ENCODE measurements at regions not wholly inside any gene's neighbourhood (a gene's known extent, or its start where the extent isn't known, plus 50 kb on each side); places are given as distances from the start of the nearest gene placed in this dataset.

DNA sequence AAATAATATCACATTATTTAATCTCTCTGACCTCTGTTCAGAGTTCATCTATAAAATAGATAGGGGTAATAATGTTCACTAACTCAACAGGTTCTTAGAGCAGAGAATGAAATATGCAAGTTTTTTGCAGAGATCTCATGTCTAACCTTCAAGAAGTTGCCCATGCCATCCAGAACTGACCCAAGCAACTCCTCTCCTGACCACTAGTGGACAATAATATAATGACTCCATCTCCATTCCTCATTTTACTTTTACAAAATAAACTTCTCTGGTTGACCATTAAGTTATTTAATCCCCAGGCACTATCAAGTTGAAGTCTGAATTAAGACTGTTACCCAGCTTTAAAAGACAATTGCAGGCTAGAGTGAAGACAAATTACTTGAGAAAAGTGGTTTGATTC lies 382.6 kb downstream of the KCNA4 start (continued):
- TF ChIP-seq, protein P1, sequence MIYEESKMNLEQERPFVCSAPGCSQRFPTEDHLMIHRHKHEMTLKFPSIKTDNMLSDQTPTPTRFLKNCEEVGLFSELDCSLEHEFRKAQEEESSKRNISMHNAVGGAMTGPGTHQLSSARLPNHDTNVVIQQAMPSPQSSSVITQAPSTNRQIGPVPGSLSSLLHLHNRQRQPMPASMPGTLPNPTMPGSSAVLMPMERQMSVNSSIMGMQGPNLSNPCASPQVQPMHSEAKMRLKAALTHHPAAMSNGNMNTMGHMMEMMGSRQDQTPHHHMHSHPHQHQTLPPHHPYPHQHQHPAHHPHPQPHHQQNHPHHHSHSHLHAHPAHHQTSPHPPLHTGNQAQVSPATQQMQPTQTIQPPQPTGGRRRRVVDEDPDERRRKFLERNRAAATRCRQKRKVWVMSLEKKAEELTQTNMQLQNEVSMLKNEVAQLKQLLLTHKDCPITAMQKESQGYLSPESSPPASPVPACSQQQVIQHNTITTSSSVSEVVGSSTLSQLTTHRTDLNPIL (CRISPR knock-in tag; IDR thresholded peaks at IDR 0.05; ENCODE audit: low read depth): no peak
- TF ChIP-seq ISL1 (CRISPR knock-in tag; IDR thresholded peaks at IDR 0.05): no peak
- no peak for TF ChIP-seq ESRRG (CRISPR knock-in tag; IDR thresholded peaks at IDR 0.05)
- TF ChIP-seq, protein P2, sequence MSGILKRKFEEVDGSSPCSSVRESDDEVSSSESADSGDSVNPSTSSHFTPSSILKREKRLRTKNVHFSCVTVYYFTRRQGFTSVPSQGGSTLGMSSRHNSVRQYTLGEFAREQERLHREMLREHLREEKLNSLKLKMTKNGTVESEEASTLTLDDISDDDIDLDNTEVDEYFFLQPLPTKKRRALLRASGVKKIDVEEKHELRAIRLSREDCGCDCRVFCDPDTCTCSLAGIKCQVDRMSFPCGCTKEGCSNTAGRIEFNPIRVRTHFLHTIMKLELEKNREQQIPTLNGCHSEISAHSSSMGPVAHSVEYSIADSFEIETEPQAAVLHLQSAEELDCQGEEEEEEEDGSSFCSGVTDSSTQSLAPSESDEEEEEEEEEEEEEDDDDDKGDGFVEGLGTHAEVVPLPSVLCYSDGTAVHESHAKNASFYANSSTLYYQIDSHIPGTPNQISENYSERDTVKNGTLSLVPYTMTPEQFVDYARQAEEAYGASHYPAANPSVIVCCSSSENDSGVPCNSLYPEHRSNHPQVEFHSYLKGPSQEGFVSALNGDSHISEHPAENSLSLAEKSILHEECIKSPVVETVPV (CRISPR knock-in tag; IDR thresholded peaks at IDR 0.05): no peak
- no peak for TF ChIP-seq ZNF565 (CRISPR knock-in tag; conservative IDR thresholded peaks at IDR 0.05; ENCODE audit: low read depth)
- no peak for TF ChIP-seq OSR1 (CRISPR knock-in tag; IDR thresholded peaks at IDR 0.05)
- no peak for TF ChIP-seq ZC3H10 (CRISPR knock-in tag; IDR thresholded peaks at IDR 0.05)
- no peak for TF ChIP-seq GLIS3 (CRISPR knock-in tag; IDR thresholded peaks at IDR 0.05)
- no peak for TF ChIP-seq TOX (CRISPR knock-in tag; IDR thresholded peaks at IDR 0.05; ENCODE audit: borderline replicate concordance)

DNA sequence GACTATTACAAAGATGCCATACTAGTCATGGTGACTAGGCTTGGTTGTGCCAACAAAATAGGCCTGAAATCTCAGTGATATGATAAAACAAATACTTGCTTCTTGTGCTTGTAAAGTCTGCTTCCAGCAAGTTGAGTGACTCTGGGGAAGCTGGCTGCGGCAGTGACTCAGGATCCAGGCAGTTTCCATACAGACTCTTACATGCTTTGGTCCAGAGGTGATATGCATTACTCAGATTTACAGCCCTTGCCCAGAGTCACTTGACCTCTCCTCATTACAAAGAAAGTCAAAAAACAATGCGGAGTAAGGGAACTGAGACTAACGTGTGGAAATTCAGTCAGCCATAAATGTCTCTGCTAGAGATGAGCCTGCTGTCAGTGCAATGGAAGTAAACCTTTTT lies 387.5 kb downstream of the KCNA4 start:
- TF ChIP-seq TOX (CRISPR knock-in tag; IDR thresholded peaks at IDR 0.05; ENCODE audit: borderline replicate concordance) (no peak), GLIS3 (CRISPR knock-in tag; IDR thresholded peaks at IDR 0.05) (no peak), ZNF70 (CRISPR knock-in tag; IDR thresholded peaks at IDR 0.05) (no peak), ARNTL (CRISPR knock-in tag; IDR thresholded peaks at IDR 0.05; ENCODE audit: borderline replicate concordance, low read depth) (no peak), CSDC2 (CRISPR knock-in tag; IDR thresholded peaks at IDR 0.05) (no peak), BACH2 (CRISPR knock-in tag; IDR thresholded peaks at IDR 0.05; ENCODE audit: borderline replicate concordance) (no peak)
- no peak for ATAC-seq

DNA sequence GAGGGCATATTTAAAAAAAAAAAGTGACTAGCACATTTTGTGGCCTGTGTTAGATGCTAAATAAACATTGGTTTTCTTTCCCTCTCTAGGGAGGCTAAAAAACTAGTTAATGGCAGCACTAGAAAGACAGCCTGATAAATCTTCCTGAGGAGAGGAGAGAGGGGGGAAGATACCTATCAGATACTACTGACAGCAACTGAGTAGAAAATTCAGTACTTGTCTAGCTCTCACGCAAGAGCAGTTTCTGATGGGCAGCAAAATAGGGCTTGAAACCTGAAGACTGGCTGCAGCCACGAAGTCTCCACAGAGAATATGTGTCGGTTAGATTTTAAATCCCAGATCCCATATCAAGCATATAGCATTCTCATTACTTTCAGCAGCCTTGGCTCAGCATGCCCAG lies 388.2 kb downstream of the KCNA4 start:
- TF ChIP-seq ISL1 (CRISPR knock-in tag; IDR thresholded peaks at IDR 0.05) (no peak), SNAI2 (CRISPR knock-in tag; IDR thresholded peaks at IDR 0.05) (no peak), ZNF8 (CRISPR knock-in tag; IDR thresholded peaks at IDR 0.05) (no peak), TOX (CRISPR knock-in tag; IDR thresholded peaks at IDR 0.05; ENCODE audit: borderline replicate concordance) (no peak)
- TF ChIP-seq, protein P3, sequence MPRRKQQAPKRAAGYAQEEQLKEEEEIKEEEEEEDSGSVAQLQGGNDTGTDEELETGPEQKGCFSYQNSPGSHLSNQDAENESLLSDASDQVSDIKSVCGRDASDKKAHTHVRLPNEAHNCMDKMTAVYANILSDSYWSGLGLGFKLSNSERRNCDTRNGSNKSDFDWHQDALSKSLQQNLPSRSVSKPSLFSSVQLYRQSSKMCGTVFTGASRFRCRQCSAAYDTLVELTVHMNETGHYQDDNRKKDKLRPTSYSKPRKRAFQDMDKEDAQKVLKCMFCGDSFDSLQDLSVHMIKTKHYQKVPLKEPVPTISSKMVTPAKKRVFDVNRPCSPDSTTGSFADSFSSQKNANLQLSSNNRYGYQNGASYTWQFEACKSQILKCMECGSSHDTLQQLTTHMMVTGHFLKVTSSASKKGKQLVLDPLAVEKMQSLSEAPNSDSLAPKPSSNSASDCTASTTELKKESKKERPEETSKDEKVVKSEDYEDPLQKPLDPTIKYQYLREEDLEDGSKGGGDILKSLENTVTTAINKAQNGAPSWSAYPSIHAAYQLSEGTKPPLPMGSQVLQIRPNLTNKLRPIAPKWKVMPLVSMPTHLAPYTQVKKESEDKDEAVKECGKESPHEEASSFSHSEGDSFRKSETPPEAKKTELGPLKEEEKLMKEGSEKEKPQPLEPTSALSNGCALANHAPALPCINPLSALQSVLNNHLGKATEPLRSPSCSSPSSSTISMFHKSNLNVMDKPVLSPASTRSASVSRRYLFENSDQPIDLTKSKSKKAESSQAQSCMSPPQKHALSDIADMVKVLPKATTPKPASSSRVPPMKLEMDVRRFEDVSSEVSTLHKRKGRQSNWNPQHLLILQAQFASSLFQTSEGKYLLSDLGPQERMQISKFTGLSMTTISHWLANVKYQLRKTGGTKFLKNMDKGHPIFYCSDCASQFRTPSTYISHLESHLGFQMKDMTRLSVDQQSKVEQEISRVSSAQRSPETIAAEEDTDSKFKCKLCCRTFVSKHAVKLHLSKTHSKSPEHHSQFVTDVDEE (CRISPR knock-in tag; IDR thresholded peaks at IDR 0.05): no peak
- no peak for ATAC-seq

DNA sequence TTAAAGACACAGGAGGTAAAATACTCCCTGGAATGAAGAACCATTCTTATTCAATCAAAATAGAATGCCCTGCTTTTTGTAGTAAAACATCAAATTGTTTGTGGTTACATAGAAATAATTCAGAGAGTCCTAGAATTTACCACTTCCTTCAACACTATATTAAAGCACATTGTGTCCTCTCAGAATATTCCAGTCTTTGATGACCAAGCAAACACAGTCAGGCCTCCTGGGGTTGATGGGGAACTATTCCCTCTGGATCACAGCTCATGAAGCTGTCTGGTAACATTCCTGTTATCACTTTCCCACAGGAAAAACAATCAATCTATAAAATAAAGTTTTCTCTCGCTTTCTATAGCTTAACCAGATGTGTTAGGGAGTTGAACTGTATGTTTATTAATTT lies 389.3 kb downstream of the KCNA4 start:
- ATAC-seq: no peak
- no peak for TF ChIP-seq TOX (CRISPR knock-in tag; IDR thresholded peaks at IDR 0.05; ENCODE audit: borderline replicate concordance)
- no peak for TF ChIP-seq ZNF565 (CRISPR knock-in tag; conservative IDR thresholded peaks at IDR 0.05; ENCODE audit: low read depth)
- no peak for TF ChIP-seq TCF4 (CRISPR knock-in tag; IDR thresholded peaks at IDR 0.05; ENCODE audit: borderline replicate concordance)
- TF ChIP-seq GLIS3 (CRISPR knock-in tag; IDR thresholded peaks at IDR 0.05): no peak
- TF ChIP-seq, protein P3 (CRISPR knock-in tag; IDR thresholded peaks at IDR 0.05): no peak
- TF ChIP-seq, protein P4, sequence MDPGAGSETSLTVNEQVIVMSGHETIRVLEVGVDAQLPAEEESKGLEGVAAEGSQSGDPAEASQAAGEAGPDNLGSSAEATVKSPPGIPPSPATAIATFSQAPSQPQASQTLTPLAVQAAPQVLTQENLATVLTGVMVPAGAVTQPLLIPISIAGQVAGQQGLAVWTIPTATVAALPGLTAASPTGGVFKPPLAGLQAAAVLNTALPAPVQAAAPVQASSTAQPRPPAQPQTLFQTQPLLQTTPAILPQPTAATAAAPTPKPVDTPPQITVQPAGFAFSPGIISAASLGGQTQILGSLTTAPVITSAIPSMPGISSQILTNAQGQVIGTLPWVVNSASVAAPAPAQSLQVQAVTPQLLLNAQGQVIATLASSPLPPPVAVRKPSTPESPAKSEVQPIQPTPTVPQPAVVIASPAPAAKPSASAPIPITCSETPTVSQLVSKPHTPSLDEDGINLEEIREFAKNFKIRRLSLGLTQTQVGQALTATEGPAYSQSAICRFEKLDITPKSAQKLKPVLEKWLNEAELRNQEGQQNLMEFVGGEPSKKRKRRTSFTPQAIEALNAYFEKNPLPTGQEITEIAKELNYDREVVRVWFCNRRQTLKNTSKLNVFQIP (CRISPR knock-in tag; IDR thresholded peaks at IDR 0.05; ENCODE audit: borderline replicate concordance, low read depth): no peak
- TF ChIP-seq CSDC2 (CRISPR knock-in tag; IDR thresholded peaks at IDR 0.05): no peak
- no peak for TF ChIP-seq BACH2 (CRISPR knock-in tag; IDR thresholded peaks at IDR 0.05; ENCODE audit: borderline replicate concordance)
- TF ChIP-seq, protein P5, sequence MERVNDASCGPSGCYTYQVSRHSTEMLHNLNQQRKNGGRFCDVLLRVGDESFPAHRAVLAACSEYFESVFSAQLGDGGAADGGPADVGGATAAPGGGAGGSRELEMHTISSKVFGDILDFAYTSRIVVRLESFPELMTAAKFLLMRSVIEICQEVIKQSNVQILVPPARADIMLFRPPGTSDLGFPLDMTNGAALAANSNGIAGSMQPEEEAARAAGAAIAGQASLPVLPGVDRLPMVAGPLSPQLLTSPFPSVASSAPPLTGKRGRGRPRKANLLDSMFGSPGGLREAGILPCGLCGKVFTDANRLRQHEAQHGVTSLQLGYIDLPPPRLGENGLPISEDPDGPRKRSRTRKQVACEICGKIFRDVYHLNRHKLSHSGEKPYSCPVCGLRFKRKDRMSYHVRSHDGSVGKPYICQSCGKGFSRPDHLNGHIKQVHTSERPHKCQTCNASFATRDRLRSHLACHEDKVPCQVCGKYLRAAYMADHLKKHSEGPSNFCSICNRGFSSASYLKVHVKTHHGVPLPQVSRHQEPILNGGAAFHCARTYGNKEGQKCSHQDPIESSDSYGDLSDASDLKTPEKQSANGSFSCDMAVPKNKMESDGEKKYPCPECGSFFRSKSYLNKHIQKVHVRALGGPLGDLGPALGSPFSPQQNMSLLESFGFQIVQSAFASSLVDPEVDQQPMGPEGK (CRISPR knock-in tag; IDR thresholded peaks at IDR 0.05; ENCODE audit: borderline replicate concordance): no peak
- no peak for TF ChIP-seq ZNF70 (CRISPR knock-in tag; IDR thresholded peaks at IDR 0.05)
- no peak for TF ChIP-seq ZNF8 (CRISPR knock-in tag; IDR thresholded peaks at IDR 0.05)
- TF ChIP-seq OSR1 (CRISPR knock-in tag; IDR thresholded peaks at IDR 0.05): no peak
- TF ChIP-seq RARB (CRISPR knock-in tag; IDR thresholded peaks at IDR 0.05): no peak
- TF ChIP-seq, protein P1 (CRISPR knock-in tag; IDR thresholded peaks at IDR 0.05; ENCODE audit: low read depth): no peak
